SK-MEL-5 (cell line): ENCODE measurements at regions not wholly inside any gene's neighbourhood (a gene's known extent, or its start where the extent isn't known, plus 50 kb on each side); places are given as distances from the start of the nearest gene placed in this dataset.

Source experiments
- DNase-seq: peaks from one replicate; pipeline ENCODE4 v3.0.0-alpha.2; 2016; ENCODE audit warnings: low read depth, low spot score
- in situ Hi-C: cut with HindIII; loops from 2 replicates; pipeline ENCODE4 v1.10.0; 2016; ENCODE audit warnings: low sequenced_read_pairs, high pct_unique_total_duplicates, low pct_unique_long_range_greater_than_20kb

- DNase-seq = no peak
Observed at GRCh38 chr7:123401295-123401694, 133.1 kb downstream of the IQUB start.

GRCh38 chr7:123400196-123400595 is 134.2 kb downstream of the IQUB start:
- no peak for DNase-seq
- in situ Hi-C loops = no loop called here

More at GRCh38 chr7:123401295-123401694, 133.1 kb downstream of the IQUB start:
- in situ Hi-C loops = no loop called here

GRCh38 chr7:123398921-123399320 is 135.5 kb downstream of the IQUB start:
- in situ Hi-C loops = no loop called here
- no peak for DNase-seq

- in situ Hi-C loops = no loop called here
Observed at GRCh38 chr7:123397746-123398338, 136.6 kb downstream of the IQUB start.

GRCh38 chr7:123393623-123394022 is 140.8 kb downstream of the IQUB start:
- in situ Hi-C loops = no loop called here
- no peak for DNase-seq

More at GRCh38 chr7:123397746-123398338, 136.6 kb downstream of the IQUB start:
- no peak for DNase-seq

GRCh38 chr7:123372368-123372767 is 162.0 kb downstream of the IQUB start:
- no peak for DNase-seq
- in situ Hi-C loops = no loop called here

- DNase-seq = peak; percentile 80
- in situ Hi-C loops = no loop called here
Observed at GRCh38 chr7:123367484-123368122, 166.8 kb downstream of the IQUB start.

- no peak for DNase-seq
- in situ Hi-C loops = no loop called here
Observed at GRCh38 chr7:123367031-123367430, 167.3 kb upstream of the SLC13A1 start.

GRCh38 chr7:123366626-123367025 is 166.9 kb upstream of the SLC13A1 start:
- no peak for DNase-seq
- in situ Hi-C loops = no loop called here

GRCh38 chr7:123360631-123361030 is 160.9 kb upstream of the SLC13A1 start:
- in situ Hi-C loops = no loop called here

GRCh38 chr7:123355576-123356190 is 155.9 kb upstream of the SLC13A1 start:
- peak; percentile 91 for DNase-seq
- in situ Hi-C loops = no loop called here

More at GRCh38 chr7:123360631-123361030, 160.9 kb upstream of the SLC13A1 start:
- no peak for DNase-seq

GRCh38 chr7:123352973-123353372 is 153.2 kb upstream of the SLC13A1 start:
- no peak for DNase-seq
- in situ Hi-C loops = no loop called here

- in situ Hi-C loops = no loop called here
- no peak for DNase-seq
Observed at GRCh38 chr7:123351516-123352505, 152.0 kb upstream of the SLC13A1 start.

GRCh38 chr7:123351027-123351426 is 151.3 kb upstream of the SLC13A1 start:
- no peak for DNase-seq
- in situ Hi-C loops = no loop called here

- in situ Hi-C loops = no loop called here
- peak; percentile 19 for DNase-seq
Observed at GRCh38 chr7:123348690-123349089, 148.9 kb upstream of the SLC13A1 start.

- in situ Hi-C loops = no loop called here
- DNase-seq = no peak
Observed at GRCh38 chr7:123346766-123347165, 147.0 kb upstream of the SLC13A1 start.

- in situ Hi-C loops = no loop called here
- no peak for DNase-seq
Observed at GRCh38 chr7:123343611-123344010, 143.8 kb upstream of the SLC13A1 start.

GRCh38 chr7:123341102-123341501 is 141.3 kb upstream of the SLC13A1 start:
- DNase-seq = no peak
- in situ Hi-C loops = no loop called here
